ENCODE measurements at regions not wholly inside any gene's neighbourhood (a gene's known extent, or its start where the extent isn't known, plus 50 kb on each side); places are given as distances from the start of the nearest gene placed in this dataset.
A peak's percentile ranks its signal among the peaks of the same experiment; 100 is the strongest.
"Not testable (repeated sequence)": the region's sequence is repeated elsewhere in the genome, so short reads cannot be mapped to it uniquely, and the experiment has no call there.

GRCh38 chr17:62196587-62196986 is 131.5 kb upstream of the MED13 start:
- DNase-seq = not testable (repeated sequence)

DNA sequence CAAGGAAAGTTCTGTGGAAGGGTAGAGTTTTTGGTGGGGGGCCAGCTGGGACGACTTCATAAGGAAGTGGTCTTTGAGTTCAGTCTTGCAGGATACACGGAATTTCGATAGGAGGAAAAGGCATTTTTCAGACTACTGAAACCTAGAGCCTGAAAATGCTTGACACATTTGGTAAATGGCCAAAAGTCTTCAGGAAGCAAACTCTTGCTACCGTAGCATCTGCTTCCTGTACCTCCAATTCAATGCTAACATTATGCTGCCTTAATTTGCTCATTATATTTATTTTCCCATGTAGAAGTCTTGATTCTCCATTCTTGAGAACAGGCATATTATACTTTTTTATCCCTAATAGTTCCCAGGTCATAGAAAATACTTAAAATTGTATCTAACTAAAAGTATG is 129.3 kb upstream of the MED13 start:
- DNase-seq = no peak

DNA sequence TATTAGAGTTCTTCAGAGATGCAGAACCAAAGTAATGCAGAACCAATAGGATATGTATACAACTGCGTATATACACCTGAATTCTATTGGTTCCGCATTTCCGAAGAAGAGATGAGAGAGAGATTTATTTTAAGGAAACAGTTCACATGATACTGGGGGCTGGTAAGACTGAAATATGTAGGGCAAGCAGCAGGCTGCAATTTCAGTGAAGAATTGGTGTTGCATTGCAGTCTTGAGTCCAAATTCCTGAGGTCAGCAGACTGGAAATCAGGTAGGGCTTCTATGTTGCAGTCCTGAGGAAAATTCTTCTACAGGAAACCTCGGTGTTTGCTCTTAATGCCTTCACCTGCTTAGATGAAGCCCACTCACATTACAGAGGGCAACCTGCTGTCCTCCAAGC is 128.2 kb upstream of the MED13 start:
- no peak for DNase-seq

GRCh38 chr17:62191390-62192361 is 126.6 kb upstream of the MED13 start:
- DNase-seq = no peak

GRCh38 chr17:62189377-62189776 is 124.3 kb upstream of the MED13 start:
- DNase-seq = no peak

- no peak for DNase-seq
Observed at GRCh38 chr17:62188713-62189112, 123.6 kb upstream of the MED13 start.

- DNase-seq = no peak
Observed at GRCh38 chr17:62187681-62188080, 122.6 kb upstream of the MED13 start.

DNA sequence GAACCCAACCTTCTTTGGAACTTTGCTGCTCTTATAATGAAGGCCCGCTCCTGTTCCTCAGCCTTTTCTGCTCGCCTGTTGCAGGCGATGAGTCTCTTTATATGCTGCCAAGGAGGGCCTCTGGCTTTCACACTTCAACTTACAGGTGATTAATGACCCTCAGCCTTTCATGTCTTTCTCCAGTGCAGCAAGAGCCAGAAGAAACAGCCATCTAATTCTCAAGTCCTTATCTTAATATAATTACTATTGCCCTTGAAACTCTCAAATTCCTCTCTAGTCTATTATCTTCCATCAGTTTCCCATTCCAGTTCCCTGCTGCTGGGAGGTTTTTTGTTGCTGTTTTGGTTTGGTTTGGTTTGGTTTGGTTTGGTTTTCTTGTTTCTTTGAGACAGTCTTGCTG is 121.8 kb upstream of the MED13 start:
- no peak for DNase-seq

- DNase-seq = no peak
Observed at GRCh38 chr17:62180772-62181171, 115.7 kb upstream of the MED13 start.

GRCh38 chr17:62179525-62180161 is 114.6 kb upstream of the MED13 start:
- DNase-seq = peak; percentile 41

DNA sequence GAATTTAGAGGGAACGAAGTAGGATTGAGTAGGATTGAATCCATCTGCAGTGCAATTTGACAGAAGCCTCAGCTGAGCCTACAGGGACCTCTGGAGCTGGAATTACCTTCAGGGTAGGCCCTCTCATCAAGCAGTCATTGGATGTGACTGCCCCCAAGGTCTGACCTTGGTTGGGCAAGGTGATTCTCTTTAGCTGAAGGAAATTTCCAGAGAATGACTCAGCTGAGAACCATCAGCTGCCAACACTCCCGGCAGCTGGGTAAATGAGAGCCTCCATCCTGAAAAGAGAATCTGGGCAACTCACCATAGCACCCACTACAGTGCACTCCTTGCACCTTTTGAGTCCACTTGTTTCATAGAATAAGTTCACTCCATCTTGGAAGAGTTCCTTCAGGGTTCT is 113.5 kb upstream of the MED13 start:
- no peak for DNase-seq

DNA sequence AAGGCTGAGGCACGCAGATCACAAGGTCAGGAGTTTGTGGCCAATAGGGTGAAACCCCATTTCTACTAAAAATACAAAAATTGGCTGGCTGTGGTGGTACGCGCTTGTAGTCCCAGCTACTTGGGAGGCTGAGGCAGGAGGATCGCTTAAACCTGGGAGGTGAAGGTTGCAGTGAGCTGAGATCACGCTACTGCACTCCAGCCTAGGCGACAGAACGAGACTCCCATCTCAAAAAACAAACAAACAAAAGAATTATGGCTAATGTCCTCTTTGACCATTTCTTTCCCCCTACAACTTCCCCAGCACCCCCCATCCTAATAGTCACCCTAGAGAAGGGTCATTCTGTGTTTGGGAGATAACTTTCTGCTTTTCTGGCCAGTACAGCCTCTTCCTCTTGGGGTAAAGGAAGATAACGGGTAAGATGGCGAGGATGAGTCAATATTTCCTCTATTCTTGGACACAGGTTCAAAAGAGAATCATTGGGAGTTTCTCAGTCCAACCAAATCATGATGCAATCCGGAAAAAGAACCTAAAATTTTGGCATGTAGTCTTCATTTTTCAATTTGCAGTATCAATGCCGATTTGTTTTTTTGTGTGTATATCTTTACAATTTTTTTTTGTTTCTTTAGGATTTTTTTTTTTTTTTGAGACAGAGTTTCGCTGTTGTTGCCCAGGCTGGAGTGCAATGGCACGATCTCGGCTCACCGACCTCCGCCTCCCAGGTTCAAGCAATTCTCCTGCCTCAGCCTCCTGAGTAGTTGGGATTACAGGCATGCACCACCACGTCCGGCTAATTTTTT is 107.6 kb upstream of the MED13 start:
- DNase-seq = no peak

- DNase-seq = no peak
Observed at GRCh38 chr17:62167076-62167475, 102.0 kb upstream of the MED13 start.

DNA sequence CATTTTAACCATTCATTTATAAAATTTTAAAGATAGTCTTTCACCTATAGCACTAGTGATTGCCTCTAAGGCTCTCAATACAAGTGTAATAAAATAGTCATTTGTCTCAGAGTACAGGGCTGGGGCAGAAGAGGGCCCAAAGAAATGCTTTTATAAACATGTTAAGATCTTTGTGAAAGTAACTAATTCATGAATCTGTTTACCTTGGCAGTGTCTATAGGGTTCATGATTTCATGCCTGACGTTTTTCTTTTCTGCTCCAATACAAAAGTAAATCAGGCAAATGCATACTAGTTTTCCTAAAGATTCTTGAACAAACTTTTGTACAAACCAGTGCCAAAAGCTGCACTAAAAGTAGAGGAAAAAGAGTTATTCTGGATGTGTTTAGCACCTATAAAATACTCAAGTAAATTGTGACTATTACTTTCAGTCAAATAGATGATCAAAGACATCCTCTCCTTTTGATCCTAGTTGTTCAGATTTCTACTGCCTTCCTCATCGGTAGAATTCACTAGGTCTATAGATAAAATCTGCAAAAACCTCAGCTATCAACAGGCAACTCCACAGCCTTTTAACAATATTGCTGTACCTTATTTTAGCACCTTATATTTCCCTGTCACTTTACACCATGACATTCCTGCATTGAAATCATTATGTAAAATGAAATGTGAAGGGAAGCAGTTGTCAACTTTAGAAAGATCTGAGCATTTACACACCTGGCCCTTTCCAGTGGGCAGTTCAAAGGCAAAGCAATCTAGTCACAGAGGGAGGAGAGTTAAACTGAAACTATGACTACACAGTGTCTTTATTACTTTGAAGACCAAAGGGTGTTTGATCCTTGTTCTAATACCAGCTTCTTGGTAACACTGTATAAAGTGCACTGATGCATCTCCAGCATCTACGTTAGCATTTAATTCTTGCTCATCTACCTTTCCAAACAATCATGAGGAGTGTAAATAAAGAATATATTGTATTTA is 100.0 kb upstream of the MED13 start:
- no peak for DNase-seq

GRCh38 chr17:62163847-62164246 is 98.8 kb upstream of the MED13 start:
- DNase-seq = no peak

DNA sequence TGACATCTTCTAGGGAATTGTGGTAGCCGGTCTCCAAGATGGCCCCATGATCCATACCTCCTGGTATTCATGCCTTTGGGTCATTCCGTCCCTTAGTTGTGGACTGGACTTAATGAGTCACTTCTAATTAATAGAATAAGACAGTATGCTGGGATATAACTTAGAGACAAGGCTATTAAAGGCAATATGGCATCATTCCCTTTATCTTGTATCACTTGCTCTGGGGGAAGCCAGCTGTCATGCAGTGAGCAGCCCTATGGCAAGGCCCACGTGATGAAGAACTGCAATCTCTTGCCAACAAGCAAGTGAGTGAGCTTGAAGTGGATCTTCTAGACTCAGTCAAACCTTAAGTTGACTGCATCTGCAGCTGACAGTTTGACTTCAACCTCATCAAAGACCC is 97.8 kb upstream of the MED13 start:
- no peak for DNase-seq

GRCh38 chr17:62161405-62162148 is 96.5 kb upstream of the MED13 start:
- no peak for DNase-seq

GRCh38 chr17:62160816-62161215 is 95.7 kb upstream of the MED13 start:
- DNase-seq = no peak

GRCh38 chr17:62159994-62160393 is 94.9 kb upstream of the MED13 start:
- DNase-seq = no peak

DNA sequence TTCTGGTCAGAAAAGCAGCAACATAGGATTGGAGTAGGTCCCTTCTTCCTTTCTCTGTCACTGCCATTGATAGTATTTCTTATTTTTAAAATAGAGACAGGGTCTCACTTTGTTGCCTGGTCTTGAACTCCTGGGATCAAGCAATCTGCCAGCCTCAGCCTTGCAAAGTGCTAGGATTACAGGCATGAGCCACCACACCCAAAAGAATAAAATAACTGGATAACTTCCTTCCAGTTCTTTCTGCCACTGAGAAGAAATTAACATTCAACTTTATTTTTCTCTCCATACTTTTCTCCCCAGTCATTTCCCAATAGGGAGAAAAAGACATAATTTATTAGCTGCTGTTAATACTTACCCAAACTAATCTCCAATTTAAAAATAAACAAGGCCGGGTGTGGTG is 91.9 kb upstream of the MED13 start:
- DNase-seq = no peak

- no peak for DNase-seq
Observed at GRCh38 chr17:62154909-62155308, 89.8 kb upstream of the MED13 start.

Measured in fibroblast of skin of abdomen (primary cell).